K562 (cell line): ENCODE measurements at regions not wholly inside any gene's neighbourhood (a gene's known extent, or its start where the extent isn't known, plus 50 kb on each side); places are given as distances from the start of the nearest gene placed in this dataset.

ENCODE experiments used
- COPS2 ChIP-seq: fragments of 450-650 bp; conservative IDR thresholded peaks from 2 replicates; pipeline ENCODE4 v1.6.1; 2016; ENCODE audit warnings: mild to moderate bottlenecking, moderate library complexity
- HDAC1 ChIP-seq, 2 experiments: fragments of 450-650 bp; IDR thresholded peaks; 2 replicates each; pipeline ENCODE4 v1.6.1; 2016 to 2017; ENCODE audit warnings: inconsistent platforms in 1 of 2, mild to moderate bottlenecking in 1 of 2, moderate library complexity in 1 of 2
- NCOA2 ChIP-seq, 2 experiments: fragments of 450-650 bp; IDR thresholded peaks; 2 replicates each; pipeline ENCODE4 v1.6.1; 2018; ENCODE audit warnings: mild to moderate bottlenecking in 2 of 2, moderate library complexity in 1 of 2; ENCODE audit not compliant: partially characterized antibody in 2 of 2
- NUFIP1 ChIP-seq: fragments of 450-650 bp; IDR thresholded peaks from 2 replicates; pipeline ENCODE4 v1.6.1; 2018; ENCODE audit not compliant: partially characterized antibody
- ZNF592 ChIP-seq: fragments of 450-650 bp; IDR thresholded peaks from 2 replicates; pipeline ENCODE4 v1.6.1; 2017; ENCODE audit warnings: antibody characterized with exemption, mild to moderate bottlenecking
- TF ChIP-seq, protein P1 (sequence below): sonication (generic); formaldehyde crosslinking; IDR thresholded peaks from 2 replicates; pipeline ENCODE4 v1.8.0; 2023; ENCODE audit warnings: mild to moderate bottlenecking, missing genetic modification reagents
- TF ChIP-seq, protein P2 (sequence below): IDR thresholded peaks from 2 replicates; pipeline ENCODE4 v1.6.1; 2016; ENCODE audit warnings: missing genetic modification characterization, missing compliant biosample characterization
- TF ChIP-seq, protein P3 (sequence below): sonication (generic); formaldehyde crosslinking; IDR thresholded peaks from 2 replicates; pipeline ENCODE4 v1.8.1; 2023; ENCODE audit warnings: mild to moderate bottlenecking, missing genetic modification reagents
- TF ChIP-seq, protein P4 (sequence below): fragments of 200-800 bp; sonication (Bioruptor generic); IDR thresholded peaks from 2 replicates; pipeline ENCODE4 v1.6.1; 2017; ENCODE audit warnings: missing genetic modification characterization, missing compliant biosample characterization

- TF ChIP-seq, protein P1, sequence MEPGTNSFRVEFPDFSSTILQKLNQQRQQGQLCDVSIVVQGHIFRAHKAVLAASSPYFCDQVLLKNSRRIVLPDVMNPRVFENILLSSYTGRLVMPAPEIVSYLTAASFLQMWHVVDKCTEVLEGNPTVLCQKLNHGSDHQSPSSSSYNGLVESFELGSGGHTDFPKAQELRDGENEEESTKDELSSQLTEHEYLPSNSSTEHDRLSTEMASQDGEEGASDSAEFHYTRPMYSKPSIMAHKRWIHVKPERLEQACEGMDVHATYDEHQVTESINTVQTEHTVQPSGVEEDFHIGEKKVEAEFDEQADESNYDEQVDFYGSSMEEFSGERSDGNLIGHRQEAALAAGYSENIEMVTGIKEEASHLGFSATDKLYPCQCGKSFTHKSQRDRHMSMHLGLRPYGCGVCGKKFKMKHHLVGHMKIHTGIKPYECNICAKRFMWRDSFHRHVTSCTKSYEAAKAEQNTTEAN (CRISPR knock-in tag) = no peak
- TF ChIP-seq COPS2 = no peak
- TF ChIP-seq, protein P2, sequence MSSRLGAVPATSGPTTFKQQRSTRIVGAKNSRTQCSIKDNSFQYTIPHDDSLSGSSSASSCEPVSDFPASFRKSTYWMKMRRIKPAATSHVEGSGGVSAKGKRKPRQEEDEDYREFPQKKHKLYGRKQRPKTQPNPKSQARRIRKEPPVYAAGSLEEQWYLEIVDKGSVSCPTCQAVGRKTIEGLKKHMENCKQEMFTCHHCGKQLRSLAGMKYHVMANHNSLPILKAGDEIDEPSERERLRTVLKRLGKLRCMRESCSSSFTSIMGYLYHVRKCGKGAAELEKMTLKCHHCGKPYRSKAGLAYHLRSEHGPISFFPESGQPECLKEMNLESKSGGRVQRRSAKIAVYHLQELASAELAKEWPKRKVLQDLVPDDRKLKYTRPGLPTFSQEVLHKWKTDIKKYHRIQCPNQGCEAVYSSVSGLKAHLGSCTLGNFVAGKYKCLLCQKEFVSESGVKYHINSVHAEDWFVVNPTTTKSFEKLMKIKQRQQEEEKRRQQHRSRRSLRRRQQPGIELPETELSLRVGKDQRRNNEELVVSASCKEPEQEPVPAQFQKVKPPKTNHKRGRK = no peak
- TF ChIP-seq NCOA2 (IDR thresholded peaks at IDR 0.05; ENCODE audit: partially characterized antibody in 2 of 2) = no peak
- TF ChIP-seq, protein P3, sequence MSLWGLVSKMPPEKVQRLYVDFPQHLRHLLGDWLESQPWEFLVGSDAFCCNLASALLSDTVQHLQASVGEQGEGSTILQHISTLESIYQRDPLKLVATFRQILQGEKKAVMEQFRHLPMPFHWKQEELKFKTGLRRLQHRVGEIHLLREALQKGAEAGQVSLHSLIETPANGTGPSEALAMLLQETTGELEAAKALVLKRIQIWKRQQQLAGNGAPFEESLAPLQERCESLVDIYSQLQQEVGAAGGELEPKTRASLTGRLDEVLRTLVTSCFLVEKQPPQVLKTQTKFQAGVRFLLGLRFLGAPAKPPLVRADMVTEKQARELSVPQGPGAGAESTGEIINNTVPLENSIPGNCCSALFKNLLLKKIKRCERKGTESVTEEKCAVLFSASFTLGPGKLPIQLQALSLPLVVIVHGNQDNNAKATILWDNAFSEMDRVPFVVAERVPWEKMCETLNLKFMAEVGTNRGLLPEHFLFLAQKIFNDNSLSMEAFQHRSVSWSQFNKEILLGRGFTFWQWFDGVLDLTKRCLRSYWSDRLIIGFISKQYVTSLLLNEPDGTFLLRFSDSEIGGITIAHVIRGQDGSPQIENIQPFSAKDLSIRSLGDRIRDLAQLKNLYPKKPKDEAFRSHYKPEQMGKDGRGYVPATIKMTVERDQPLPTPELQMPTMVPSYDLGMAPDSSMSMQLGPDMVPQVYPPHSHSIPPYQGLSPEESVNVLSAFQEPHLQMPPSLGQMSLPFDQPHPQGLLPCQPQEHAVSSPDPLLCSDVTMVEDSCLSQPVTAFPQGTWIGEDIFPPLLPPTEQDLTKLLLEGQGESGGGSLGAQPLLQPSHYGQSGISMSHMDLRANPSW = no peak
- TF ChIP-seq, protein P4, sequence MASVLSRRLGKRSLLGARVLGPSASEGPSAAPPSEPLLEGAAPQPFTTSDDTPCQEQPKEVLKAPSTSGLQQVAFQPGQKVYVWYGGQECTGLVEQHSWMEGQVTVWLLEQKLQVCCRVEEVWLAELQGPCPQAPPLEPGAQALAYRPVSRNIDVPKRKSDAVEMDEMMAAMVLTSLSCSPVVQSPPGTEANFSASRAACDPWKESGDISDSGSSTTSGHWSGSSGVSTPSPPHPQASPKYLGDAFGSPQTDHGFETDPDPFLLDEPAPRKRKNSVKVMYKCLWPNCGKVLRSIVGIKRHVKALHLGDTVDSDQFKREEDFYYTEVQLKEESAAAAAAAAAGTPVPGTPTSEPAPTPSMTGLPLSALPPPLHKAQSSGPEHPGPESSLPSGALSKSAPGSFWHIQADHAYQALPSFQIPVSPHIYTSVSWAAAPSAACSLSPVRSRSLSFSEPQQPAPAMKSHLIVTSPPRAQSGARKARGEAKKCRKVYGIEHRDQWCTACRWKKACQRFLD (CRISPR knock-in tag) = no peak
- no peak for TF ChIP-seq HDAC1 (IDR thresholded peaks at IDR 0.05)
- no peak for TF ChIP-seq NUFIP1
- TF ChIP-seq ZNF592 = no peak
- TF ChIP-seq, all 486 proteins: peak for 0
These were observed 126.7 kb downstream of the MYCN start (continued) for GRCh38 chr2:16067037-16067406.
